Endothelial cell (in vitro differentiated cells): ENCODE measurements at regions not wholly inside any gene's neighbourhood (a gene's known extent, or its start where the extent isn't known, plus 50 kb on each side); places are given as distances from the start of the nearest gene placed in this dataset.
"Not testable (repeated sequence)": the region's sequence is repeated elsewhere in the genome, so short reads cannot be mapped to it uniquely, and the experiment has no call there.

Experiments
- DNase-seq: peaks from one replicate; pipeline ENCODE4 v3.0.0; 2021; ENCODE audit warnings: low spot score
- H3K27ac Mint-ChIP-seq: one replicate; pipeline ENCODE4 v1.8.0; 2021; ENCODE audit warnings: mixed read lengths, inconsistent platforms; ENCODE audit not compliant: unreplicated experiment
- H3K27me3 Mint-ChIP-seq: one replicate; pipeline ENCODE4 v1.8.0; 2021; ENCODE audit warnings: mild to moderate bottlenecking, moderate library complexity, mixed read lengths, inconsistent platforms; ENCODE audit not compliant: unreplicated experiment
- H3K36me3 Mint-ChIP-seq: one replicate; pipeline ENCODE4 v1.8.0; 2021; ENCODE audit warnings: mild to moderate bottlenecking, low read depth, mixed read lengths, inconsistent platforms; ENCODE audit not compliant: unreplicated experiment
- H3K4me1 Mint-ChIP-seq: one replicate; pipeline ENCODE4 v1.8.0; 2021; ENCODE audit warnings: mild to moderate bottlenecking, mixed read lengths, inconsistent platforms; ENCODE audit not compliant: unreplicated experiment
- H3K4me3 Mint-ChIP-seq: one replicate; pipeline ENCODE4 v1.8.0; 2021; ENCODE audit warnings: mild to moderate bottlenecking, mixed read lengths, inconsistent platforms; ENCODE audit not compliant: unreplicated experiment
- H3K9me3 Mint-ChIP-seq: one replicate; pipeline ENCODE4 v1.8.0; 2021; ENCODE audit warnings: mixed read lengths, inconsistent platforms; ENCODE audit not compliant: unreplicated experiment

- not testable (repeated sequence) for H3K27ac Mint-ChIP-seq, H3K4me3 Mint-ChIP-seq, DNase-seq, H3K36me3 Mint-ChIP-seq, H3K27me3 Mint-ChIP-seq, H3K9me3 Mint-ChIP-seq, H3K4me1 Mint-ChIP-seq
Observed at GRCh38 chr5:34296759-34297158, 253.7 kb upstream of the C1QTNF3 start.

GRCh38 chr5:34329201-34329600 is 286.2 kb upstream of the C1QTNF3 start:
- not testable (repeated sequence) for H3K9me3 Mint-ChIP-seq, H3K36me3 Mint-ChIP-seq, H3K4me3 Mint-ChIP-seq, H3K27ac Mint-ChIP-seq, H3K4me1 Mint-ChIP-seq, DNase-seq, H3K27me3 Mint-ChIP-seq

- DNase-seq, H3K9me3 Mint-ChIP-seq, H3K36me3 Mint-ChIP-seq, H3K27ac Mint-ChIP-seq, H3K27me3 Mint-ChIP-seq, H3K4me1 Mint-ChIP-seq, H3K4me3 Mint-ChIP-seq: not testable (repeated sequence)
Observed at GRCh38 chr5:34329611-34330108, 286.6 kb upstream of the C1QTNF3 start.

GRCh38 chr5:34331928-34332454 is 289.0 kb upstream of the C1QTNF3 start:
- not testable (repeated sequence) for H3K4me3 Mint-ChIP-seq, H3K36me3 Mint-ChIP-seq, DNase-seq, H3K27ac Mint-ChIP-seq, H3K4me1 Mint-ChIP-seq, H3K27me3 Mint-ChIP-seq, H3K9me3 Mint-ChIP-seq

- not testable (repeated sequence) for DNase-seq, H3K4me1 Mint-ChIP-seq, H3K36me3 Mint-ChIP-seq, H3K9me3 Mint-ChIP-seq, H3K4me3 Mint-ChIP-seq, H3K27ac Mint-ChIP-seq, H3K27me3 Mint-ChIP-seq
Observed at GRCh38 chr5:34339408-34340001, 296.5 kb upstream of the C1QTNF3 start.

- not testable (repeated sequence) for DNase-seq, H3K4me1 Mint-ChIP-seq, H3K27me3 Mint-ChIP-seq, H3K36me3 Mint-ChIP-seq, H3K9me3 Mint-ChIP-seq, H3K4me3 Mint-ChIP-seq, H3K27ac Mint-ChIP-seq
Observed at GRCh38 chr5:34354440-34354839, 301.7 kb upstream of the RAI14 start.

GRCh38 chr5:34371417-34371816 is 284.7 kb upstream of the RAI14 start:
- H3K27me3 Mint-ChIP-seq, H3K27ac Mint-ChIP-seq, DNase-seq, H3K4me1 Mint-ChIP-seq, H3K9me3 Mint-ChIP-seq, H3K36me3 Mint-ChIP-seq, H3K4me3 Mint-ChIP-seq: not testable (repeated sequence)

GRCh38 chr5:34371817-34372216 is 284.3 kb upstream of the RAI14 start:
- H3K27me3 Mint-ChIP-seq, H3K4me3 Mint-ChIP-seq, H3K4me1 Mint-ChIP-seq, H3K36me3 Mint-ChIP-seq, DNase-seq, H3K9me3 Mint-ChIP-seq, H3K27ac Mint-ChIP-seq: not testable (repeated sequence)

GRCh38 chr5:34372739-34373138 is 283.4 kb upstream of the RAI14 start:
- not testable (repeated sequence) for H3K4me3 Mint-ChIP-seq, H3K27ac Mint-ChIP-seq, H3K4me1 Mint-ChIP-seq, H3K36me3 Mint-ChIP-seq, H3K27me3 Mint-ChIP-seq, DNase-seq, H3K9me3 Mint-ChIP-seq

GRCh38 chr5:34377651-34378050 is 278.5 kb upstream of the RAI14 start:
- not testable (repeated sequence) for H3K36me3 Mint-ChIP-seq, H3K4me1 Mint-ChIP-seq, H3K4me3 Mint-ChIP-seq, H3K27ac Mint-ChIP-seq, H3K27me3 Mint-ChIP-seq, H3K9me3 Mint-ChIP-seq, DNase-seq

GRCh38 chr5:34378498-34378897 is 277.6 kb upstream of the RAI14 start:
- H3K36me3 Mint-ChIP-seq, H3K27me3 Mint-ChIP-seq, DNase-seq, H3K4me1 Mint-ChIP-seq, H3K9me3 Mint-ChIP-seq, H3K4me3 Mint-ChIP-seq, H3K27ac Mint-ChIP-seq: not testable (repeated sequence)

- H3K4me3 Mint-ChIP-seq, H3K27me3 Mint-ChIP-seq, H3K4me1 Mint-ChIP-seq, H3K9me3 Mint-ChIP-seq, H3K36me3 Mint-ChIP-seq, H3K27ac Mint-ChIP-seq, DNase-seq: not testable (repeated sequence)
Observed at GRCh38 chr5:34388754-34389153, 267.4 kb upstream of the RAI14 start.
